Right lobe of liver (tissue), 4 donors: ENCODE measurements at regions not wholly inside any gene's neighbourhood (a gene's known extent, or its start where the extent isn't known, plus 50 kb on each side); places are given as distances from the start of the nearest gene placed in this dataset.

Experiments
- CTCF ChIP-seq, 4 donors: fragments of 200-600 bp in 3 of 4; fragments of 450-650 bp in 1 of 4; IDR thresholded peaks; one replicate each; pipeline versions ENCODE4 v1.5.1 to v1.8.0; 2016 to 2022; ENCODE audit warnings: antibody characterized with exemption in 4 of 4, mild to moderate bottlenecking in 2 of 4
- POLR2A ChIP-seq: fragments of 450-650 bp; IDR thresholded peaks from one replicate; pipeline ENCODE4 v1.6.1; 2017; ENCODE audit warnings: antibody characterized with exemption, mild to moderate bottlenecking
- donor health status: DM: no; HTN: no; CAD: no.
- donor health status: DM: no; HTN: no; CAD: no.
- donor health status: DM: no; HTN: yes; CAD: no.

- TF ChIP-seq CTCF (IDR thresholded peaks at IDR 0.05) (no peak), POLR2A (no peak)
Observed at GRCh38 chr16:26316683-26317464, 625.1 kb downstream of the HS3ST4 start.
